Panc1 (cell line): ENCODE measurements at regions not wholly inside any gene's neighbourhood (a gene's known extent, or its start where the extent isn't known, plus 50 kb on each side); places are given as distances from the start of the nearest gene placed in this dataset.

Source experiments
- ATAC-seq: fragments of 200-7000 bp; cut with Tn5 transposase; 2 replicates; pipeline ENCODE4 v1.9.1; 2020; ENCODE audit warnings: mild to moderate bottlenecking, moderate library complexity
- BruUV-seq: library from RNA; stranded (reverse); fragments of 400-500 nt; replicated peaks from 2 replicates; lab custom pipeline; 2021; lab: Mats Ljungman, UMichigan
- CTCF ChIA-PET: fragments of 300-600 bp; sonication (Branson Sonifier 250); formaldehyde crosslinking; loops from one replicate; lab custom pipeline; 2022; ENCODE audit warnings: antibody characterized with exemption; lab: Charles Lee
- POLR2A ChIA-PET: fragments of 300-600 bp; sonication (Branson Sonifier 250); formaldehyde crosslinking; loops from one replicate; lab custom pipeline; 2022; ENCODE audit warnings: antibody characterized with exemption; lab: Charles Lee
- DNase-seq: peaks from one replicate; pipeline ENCODE4 v3.0.0-alpha.2; 2010; ENCODE audit warnings: low read depth, low spot score
- H3K27ac ChIP-seq: 2 replicates; pipeline ENCODE4 v1.5.1; 2011; ENCODE audit warnings: mild to moderate bottlenecking, low read length, inconsistent platforms
- H3K27me3 ChIP-seq: fragments of 200-500 bp; sonication (Bioruptor generic); 2 replicates; pipeline ENCODE4 v1.6.0; 2014; ENCODE audit warnings: low read length, inconsistent platforms; ENCODE audit not compliant: control insufficient read depth, insufficient read depth
- H3K36me3 ChIP-seq: fragments of 200-500 bp; sonication (Bioruptor generic); 2 replicates; pipeline ENCODE4 v1.5.1; 2014; ENCODE audit warnings: inconsistent platforms, mild to moderate bottlenecking, low read length, moderate library complexity; ENCODE audit not compliant: control insufficient read depth, insufficient read depth
- H3K4me1 ChIP-seq: 2 replicates; pipeline ENCODE4 v1.5.1; 2011; ENCODE audit warnings: inconsistent platforms, mild to moderate bottlenecking, low read length, moderate library complexity; ENCODE audit not compliant: control insufficient read depth, insufficient read depth
- H3K4me3 ChIP-seq, 2 experiments: 2 replicates each; pipeline ENCODE4 v1.5.1; 2011 to 2012; ENCODE audit warnings: low read depth in 2 of 2, low read length in 2 of 2, mild to moderate bottlenecking in 2 of 2, inconsistent platforms in 1 of 2, moderate library complexity in 1 of 2
- H3K9me3 ChIP-seq: fragments of 200-500 bp; sonication (Bioruptor generic); 2 replicates; pipeline ENCODE4 v1.5.1; 2014; ENCODE audit warnings: low read depth, mild to moderate bottlenecking, inconsistent platforms, low read length, moderate library complexity; ENCODE audit not compliant: control insufficient read depth, insufficient read depth
- POLR2AphosphoS5 ChIP-seq: IDR thresholded peaks from 2 replicates; pipeline ENCODE4 v1.6.1; 2012; ENCODE audit warnings: mild to moderate bottlenecking, low read depth, low read length, moderate library complexity
- REST ChIP-seq, 2 experiments: IDR thresholded peaks; 2 replicates each; pipeline ENCODE4 v1.6.1; 2011 to 2012; ENCODE audit warnings: low read depth in 2 of 2, control low read depth in 1 of 2, low read length in 1 of 2, mild to moderate bottlenecking in 1 of 2, moderate library complexity in 1 of 2; ENCODE audit not compliant: insufficient read depth in 1 of 2
- SIN3A ChIP-seq: IDR thresholded peaks from 2 replicates; pipeline ENCODE4 v1.6.1; 2012; ENCODE audit warnings: low read depth, mild to moderate bottlenecking, low read length, moderate library complexity, borderline replicate concordance; ENCODE audit not compliant: insufficient read depth
- TCF7L2 ChIP-seq: IDR thresholded peaks from 2 replicates; pipeline ENCODE4 v1.6.1; 2011; ENCODE audit warnings: mild to moderate bottlenecking, low read depth, low read length, inconsistent platforms
- in situ Hi-C: cut with HindIII; loops from 2 replicates; pipeline ENCODE4 v1.10.0; 2016; ENCODE audit warnings: low sequenced_read_pairs, low pct_unique_long_range_greater_than_20kb
- intact Hi-C: fragments of 100-400 bp; cut with micrococcal nuclease; formaldehyde crosslinking; loops from one replicate; pipeline ENCODE4 v1.10.0; 2022; ENCODE audit not compliant: unreplicated experiment
- TF ChIP-seq, protein P1 (sequence below): fragments of 450-650 bp; IDR thresholded peaks from 2 replicates; pipeline ENCODE4 v1.5.1; 2017; ENCODE audit warnings: mild to moderate bottlenecking

DNA sequence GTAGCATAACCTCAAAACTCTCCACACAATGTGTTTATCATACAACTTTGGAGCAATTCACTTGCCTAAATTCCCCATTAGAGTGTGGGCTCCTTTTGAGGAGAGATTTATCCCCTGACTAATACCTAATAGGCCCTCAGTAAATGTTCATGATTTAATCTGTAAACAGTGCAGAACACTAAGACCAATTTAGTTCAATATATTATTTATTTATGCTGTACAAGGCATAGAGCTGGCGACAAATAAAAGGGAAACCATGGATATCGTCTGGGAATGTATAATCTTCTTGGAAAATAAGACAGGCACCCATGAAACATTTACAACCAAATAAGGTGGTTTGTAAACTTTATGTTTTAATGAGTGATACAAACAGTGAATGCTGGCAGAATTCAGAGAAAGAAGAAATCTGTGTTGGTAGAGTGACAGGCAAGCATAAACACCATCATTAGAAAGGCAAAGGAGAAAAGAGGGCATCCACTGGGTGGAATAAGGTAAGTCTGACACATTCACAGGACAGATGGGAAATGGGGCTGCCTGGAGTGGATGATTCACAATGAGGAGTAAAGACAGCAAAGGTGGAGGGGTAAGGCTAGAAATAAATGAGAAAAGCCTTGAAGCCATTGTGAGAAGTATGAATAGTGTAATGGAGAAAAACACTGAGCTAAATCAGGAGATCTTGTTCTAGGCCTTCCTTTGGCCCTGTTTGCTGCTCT lies 106.1 kb upstream of the MIR17HG start:
- no peak for ATAC-seq
- Histone ChIP-seq H3K4me1 (no peaks in the 10 kb centered on the region), H3K4me3 (no peak overlapping the region), H3K27ac (no peak overlapping the region), H3K36me3 (no peaks in the 10 kb centered on the region), H3K9me3 (no peaks in the 10 kb centered on the region), H3K27me3 (no peaks in the 10 kb centered on the region)
- no TSS peak for BruUV-seq
- CTCF ChIA-PET, result no interaction called here
- TF ChIP-seq REST (IDR thresholded peaks at IDR 0.05; ENCODE audit: insufficient read depth in 1 of 2, low read depth in 2 of 2, low read length in 1 of 2) (no peak), TCF7L2 (no peak), SIN3A (no peak), POLR2AphosphoS5 (no peak)
- TF ChIP-seq, protein P1, sequence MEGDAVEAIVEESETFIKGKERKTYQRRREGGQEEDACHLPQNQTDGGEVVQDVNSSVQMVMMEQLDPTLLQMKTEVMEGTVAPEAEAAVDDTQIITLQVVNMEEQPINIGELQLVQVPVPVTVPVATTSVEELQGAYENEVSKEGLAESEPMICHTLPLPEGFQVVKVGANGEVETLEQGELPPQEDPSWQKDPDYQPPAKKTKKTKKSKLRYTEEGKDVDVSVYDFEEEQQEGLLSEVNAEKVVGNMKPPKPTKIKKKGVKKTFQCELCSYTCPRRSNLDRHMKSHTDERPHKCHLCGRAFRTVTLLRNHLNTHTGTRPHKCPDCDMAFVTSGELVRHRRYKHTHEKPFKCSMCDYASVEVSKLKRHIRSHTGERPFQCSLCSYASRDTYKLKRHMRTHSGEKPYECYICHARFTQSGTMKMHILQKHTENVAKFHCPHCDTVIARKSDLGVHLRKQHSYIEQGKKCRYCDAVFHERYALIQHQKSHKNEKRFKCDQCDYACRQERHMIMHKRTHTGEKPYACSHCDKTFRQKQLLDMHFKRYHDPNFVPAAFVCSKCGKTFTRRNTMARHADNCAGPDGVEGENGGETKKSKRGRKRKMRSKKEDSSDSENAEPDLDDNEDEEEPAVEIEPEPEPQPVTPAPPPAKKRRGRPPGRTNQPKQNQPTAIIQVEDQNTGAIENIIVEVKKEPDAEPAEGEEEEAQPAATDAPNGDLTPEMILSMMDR, result no peak
- in situ Hi-C loops (no loop called here), intact Hi-C loops (no loop called here)
- POLR2A ChIA-PET, result no interaction called here
- DNase-seq, result no peak

DNA sequence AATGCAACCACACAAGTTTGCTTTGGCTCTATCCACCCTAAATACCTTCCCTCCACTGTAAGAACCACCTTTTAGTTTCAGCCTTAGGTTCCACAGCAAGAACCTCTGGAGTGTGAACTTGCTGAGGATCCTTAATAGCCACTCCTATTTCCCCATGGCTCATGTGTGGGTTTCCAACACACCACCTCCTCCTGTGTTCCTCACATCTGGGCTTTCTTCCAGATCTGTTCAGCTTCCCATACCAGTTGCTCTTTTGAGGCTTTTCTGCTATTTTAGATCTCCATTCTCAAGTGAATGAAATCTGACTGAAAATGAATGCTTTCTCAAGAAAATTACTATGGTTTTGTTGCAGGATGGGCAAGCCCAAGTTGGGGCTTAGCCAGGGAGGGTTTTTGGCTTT lies 104.8 kb upstream of the MIR17HG start:
- Histone ChIP-seq H3K4me3 (no peak overlapping the region), H3K27ac (no peak overlapping the region), H3K9me3 (no peaks in the 10 kb centered on the region), H3K4me1 (no peaks in the 10 kb centered on the region), H3K27me3 (no peaks in the 10 kb centered on the region), H3K36me3 (no peaks in the 10 kb centered on the region)
- DNase-seq (no peak), ATAC-seq (no peak)
- no TSS peak for BruUV-seq
- intact Hi-C loops, result no loop called here
- ChIA-PET CTCF (no interaction called here), POLR2A (no interaction called here)
- in situ Hi-C loops, result no loop called here
- TF ChIP-seq, protein P1, result no peak
- TF ChIP-seq SIN3A, result no peak
- TF ChIP-seq REST (IDR thresholded peaks at IDR 0.05; ENCODE audit: insufficient read depth in 1 of 2, low read depth in 2 of 2, low read length in 1 of 2), result no peak
- TF ChIP-seq POLR2AphosphoS5, result no peak
- no peak for TF ChIP-seq TCF7L2
